Karpas-422 (cell line): ENCODE measurements at regions not wholly inside any gene's neighbourhood (a gene's known extent, or its start where the extent isn't known, plus 50 kb on each side); places are given as distances from the start of the nearest gene placed in this dataset.

ENCODE experiments used
- DNase-seq: peaks from one replicate; pipeline ENCODE4 v3.0.0-alpha.2; 2015
- H2AFZ ChIP-seq: fragments of 200-600 bp; sonication (generic); 2 replicates; pipeline ENCODE4 v1.6.1; 2014; ENCODE audit warnings: antibody characterized with exemption, low read length, mixed read lengths
- H3K27ac ChIP-seq: fragments of 200-600 bp; sonication (generic); 2 replicates; pipeline ENCODE4 v1.5.1; 2014; ENCODE audit warnings: mild to moderate bottlenecking, low read length, moderate library complexity
- H3K27me3 ChIP-seq: fragments of 200-600 bp; sonication (generic); 2 replicates; pipeline ENCODE4 v1.6.1; 2014; ENCODE audit warnings: low read length, mixed read lengths
- H3K36me3 ChIP-seq: fragments of 200-600 bp; sonication (generic); 2 replicates; pipeline ENCODE4 v1.6.1; 2014; ENCODE audit warnings: low read length, mixed read lengths; ENCODE audit not compliant: insufficient read depth
- H3K4me1 ChIP-seq: fragments of 200-600 bp; sonication (generic); 2 replicates; pipeline ENCODE4 v1.6.1; 2014; ENCODE audit warnings: mild to moderate bottlenecking, low read length, mixed read lengths
- H3K4me2 ChIP-seq: fragments of 200-600 bp; sonication (generic); 2 replicates; pipeline ENCODE4 v1.6.1; 2014; ENCODE audit warnings: low read length, low read depth, mild to moderate bottlenecking; ENCODE audit not compliant: poor library complexity, severe bottlenecking
- H3K4me3 ChIP-seq: fragments of 200-600 bp; sonication (generic); 2 replicates; pipeline ENCODE4 v1.5.1; 2014; ENCODE audit warnings: mild to moderate bottlenecking, antibody characterized with exemption, low read length, mixed read lengths
- H3K79me2 ChIP-seq: fragments of 200-600 bp; sonication (generic); 2 replicates; pipeline ENCODE4 v1.6.1; 2014; ENCODE audit warnings: mild to moderate bottlenecking, low read length, mixed read lengths
- H3K9ac ChIP-seq: fragments of 200-600 bp; sonication (generic); 2 replicates; pipeline ENCODE4 v1.6.0; 2014; ENCODE audit warnings: low read length
- H3K9me2 ChIP-seq: fragments of 200-600 bp; sonication (generic), shearing (Covaris generic); replicated peaks from 2 replicates; pipeline ENCODE4 v1.6.0; 2014; ENCODE audit warnings: mild to moderate bottlenecking, low read length, moderate library complexity; ENCODE audit not compliant: insufficient read depth
- H3K9me3 ChIP-seq: fragments of 300-700, 200-600 bp; sonication (generic); 2 replicates; pipeline ENCODE4 v1.6.1; 2014; ENCODE audit warnings: low read length, mixed read lengths
- H4K20me1 ChIP-seq: fragments of 200-600 bp; sonication (generic); 2 replicates; pipeline ENCODE4 v1.6.1; 2014; ENCODE audit warnings: mild to moderate bottlenecking, antibody characterized with exemption, low read length, low read depth; ENCODE audit not compliant: insufficient read depth

GRCh38 chr6:129766959-129767728 is 57.2 kb upstream of the ARHGAP18 start:
- no peak overlapping the region for H3K4me3 ChIP-seq
- no peak overlapping the region for H3K9ac ChIP-seq
- no peaks in the 10 kb centered on the region for H3K9me2 ChIP-seq
- no peak overlapping the region for H3K27ac ChIP-seq
- H3K36me3 ChIP-seq = no peaks in the 10 kb centered on the region
- H3K4me1 ChIP-seq = no peaks in the 10 kb centered on the region
- no peak overlapping the region for H3K4me2 ChIP-seq
- H3K27me3 ChIP-seq = no peaks in the 10 kb centered on the region
- no peak overlapping the region for H2AFZ ChIP-seq
- no peaks in the 10 kb centered on the region for H3K79me2 ChIP-seq
- DNase-seq = no peak
- H3K9me3 ChIP-seq = no peaks in the 10 kb centered on the region
- H4K20me1 ChIP-seq = no peaks in the 10 kb centered on the region

- no peaks in the 10 kb centered on the region for H3K4me1 ChIP-seq
- no peaks in the 10 kb centered on the region for H3K9me2 ChIP-seq
- no peak overlapping the region for H3K4me3 ChIP-seq
- no peaks in the 10 kb centered on the region for H3K79me2 ChIP-seq
- H3K27ac ChIP-seq = no peak overlapping the region
- no peak overlapping the region for H2AFZ ChIP-seq
- no peaks in the 10 kb centered on the region for H3K27me3 ChIP-seq
- H3K4me2 ChIP-seq = no peak overlapping the region
- H3K36me3 ChIP-seq = no peaks in the 10 kb centered on the region
- DNase-seq = no peak
- no peak overlapping the region for H3K9ac ChIP-seq
- no peaks in the 10 kb centered on the region for H4K20me1 ChIP-seq
- H3K9me3 ChIP-seq = no peaks in the 10 kb centered on the region
Observed at GRCh38 chr6:129764761-129765407, 54.9 kb upstream of the ARHGAP18 start.

- Histone ChIP-seq H3K79me2 (no peaks in the 10 kb centered on the region), H2AFZ (no peak overlapping the region), H3K4me3 (no peak overlapping the region), H4K20me1 (no peaks in the 10 kb centered on the region), H3K9me3 (no peaks in the 10 kb centered on the region), H3K4me2 (no peak overlapping the region), H3K36me3 (no peaks in the 10 kb centered on the region), H3K9ac (no peak overlapping the region), H3K4me1 (no peaks in the 10 kb centered on the region), H3K9me2 (no peaks in the 10 kb centered on the region), H3K27ac (no peak overlapping the region), H3K27me3 (no peaks in the 10 kb centered on the region)
- no peak for DNase-seq
Observed at GRCh38 chr6:129759796-129760605, 50.0 kb upstream of the ARHGAP18 start.
